ENCODE measurements at regions not wholly inside any gene's neighbourhood (a gene's known extent, or its start where the extent isn't known, plus 50 kb on each side); places are given as distances from the start of the nearest gene placed in this dataset.

GRCh38 chr16:74046524-74046923, 250.1 kb upstream of the PSMD7 start:
- no peak for TF ChIP-seq POLR2A (IDR thresholded peaks at IDR 0.05; ENCODE audit: low read depth, low read length)
- TF ChIP-seq POLR2AphosphoS5 (IDR thresholded peaks at IDR 0.05; ENCODE audit: low read depth, low read length): no peak
